GM12872 (cell line): ENCODE measurements at regions not wholly inside any gene's neighbourhood (a gene's known extent, or its start where the extent isn't known, plus 50 kb on each side); places are given as distances from the start of the nearest gene placed in this dataset.

Experiments
- TF ChIP-seq, protein P1 (sequence below): IDR thresholded peaks from 3 replicates; pipeline ENCODE4 v1.5.1; 2011; ENCODE audit warnings: low read depth, mild to moderate bottlenecking, low read length, moderate library complexity; ENCODE audit not compliant: insufficient read depth

DNA sequence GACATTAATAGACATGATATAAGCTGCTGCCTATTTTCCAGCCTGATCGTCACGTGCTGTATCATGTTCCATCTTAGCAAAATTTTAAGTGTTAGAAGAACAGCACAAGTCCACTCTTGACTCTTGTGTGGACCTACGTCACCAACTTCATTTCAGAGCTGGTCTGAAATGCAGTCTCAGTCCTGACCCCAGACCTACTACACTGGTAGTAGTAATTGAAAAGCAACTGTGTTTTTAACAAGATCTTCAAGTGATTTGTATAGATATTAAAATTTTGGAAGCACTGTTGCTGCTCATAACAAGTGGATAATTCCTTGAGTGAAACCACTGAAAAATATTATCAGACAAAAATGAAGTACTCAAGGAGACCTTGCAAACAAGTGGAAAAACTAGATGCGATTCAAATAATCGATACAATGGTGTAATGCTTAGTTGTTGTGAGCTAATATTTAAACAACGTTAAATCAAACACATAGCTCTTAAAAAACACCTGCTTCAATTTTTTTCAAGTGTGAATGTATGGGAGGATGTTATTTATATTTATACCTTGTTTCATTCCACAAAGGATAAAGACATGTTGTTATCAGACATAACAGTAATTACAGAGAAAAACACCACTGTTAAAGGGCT, 110.9 kb upstream of the JAG1 start:
- TF ChIP-seq, protein P1, sequence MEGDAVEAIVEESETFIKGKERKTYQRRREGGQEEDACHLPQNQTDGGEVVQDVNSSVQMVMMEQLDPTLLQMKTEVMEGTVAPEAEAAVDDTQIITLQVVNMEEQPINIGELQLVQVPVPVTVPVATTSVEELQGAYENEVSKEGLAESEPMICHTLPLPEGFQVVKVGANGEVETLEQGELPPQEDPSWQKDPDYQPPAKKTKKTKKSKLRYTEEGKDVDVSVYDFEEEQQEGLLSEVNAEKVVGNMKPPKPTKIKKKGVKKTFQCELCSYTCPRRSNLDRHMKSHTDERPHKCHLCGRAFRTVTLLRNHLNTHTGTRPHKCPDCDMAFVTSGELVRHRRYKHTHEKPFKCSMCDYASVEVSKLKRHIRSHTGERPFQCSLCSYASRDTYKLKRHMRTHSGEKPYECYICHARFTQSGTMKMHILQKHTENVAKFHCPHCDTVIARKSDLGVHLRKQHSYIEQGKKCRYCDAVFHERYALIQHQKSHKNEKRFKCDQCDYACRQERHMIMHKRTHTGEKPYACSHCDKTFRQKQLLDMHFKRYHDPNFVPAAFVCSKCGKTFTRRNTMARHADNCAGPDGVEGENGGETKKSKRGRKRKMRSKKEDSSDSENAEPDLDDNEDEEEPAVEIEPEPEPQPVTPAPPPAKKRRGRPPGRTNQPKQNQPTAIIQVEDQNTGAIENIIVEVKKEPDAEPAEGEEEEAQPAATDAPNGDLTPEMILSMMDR: no peak

DNA sequence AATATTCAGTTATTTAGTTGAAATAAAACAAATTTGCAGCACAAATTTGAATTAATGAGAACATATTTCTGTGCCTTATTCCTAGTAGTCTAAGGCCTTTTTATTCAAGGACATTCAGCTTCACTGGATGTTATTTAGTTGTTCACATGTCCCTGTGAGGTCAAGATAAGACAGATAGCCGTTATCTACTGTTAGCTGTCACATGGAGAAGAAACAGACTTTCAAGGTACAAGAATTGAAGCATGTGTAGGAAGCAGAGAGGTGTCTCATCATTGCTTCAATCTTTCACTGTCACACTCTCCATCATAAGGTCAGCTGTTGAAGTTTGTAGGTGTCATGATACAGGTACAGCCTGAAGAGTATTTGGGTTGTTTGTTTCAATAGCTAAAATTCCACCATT, 112.9 kb upstream of the JAG1 start:
- TF ChIP-seq, protein P1: no peak

DNA sequence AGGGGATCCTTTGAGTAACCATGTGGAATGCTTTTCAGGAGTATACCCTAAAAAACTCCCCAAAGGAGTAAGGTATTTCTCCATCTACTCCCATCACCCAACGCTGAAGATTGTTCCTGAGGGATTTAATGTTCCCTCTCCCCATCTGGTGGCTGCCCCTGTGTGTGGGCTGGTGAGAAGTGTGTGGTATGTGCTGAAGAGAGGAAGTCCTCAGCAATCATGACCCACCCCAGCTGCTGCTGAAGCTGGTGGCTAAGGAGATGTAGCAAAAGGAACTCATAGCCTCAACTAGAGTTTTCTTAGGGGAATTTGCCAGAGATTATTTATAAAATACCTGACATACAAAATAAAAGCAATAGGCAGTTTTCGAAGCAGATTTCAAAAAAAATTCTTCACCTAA, 114.3 kb upstream of the JAG1 start:
- TF ChIP-seq, protein P1: no peak

DNA sequence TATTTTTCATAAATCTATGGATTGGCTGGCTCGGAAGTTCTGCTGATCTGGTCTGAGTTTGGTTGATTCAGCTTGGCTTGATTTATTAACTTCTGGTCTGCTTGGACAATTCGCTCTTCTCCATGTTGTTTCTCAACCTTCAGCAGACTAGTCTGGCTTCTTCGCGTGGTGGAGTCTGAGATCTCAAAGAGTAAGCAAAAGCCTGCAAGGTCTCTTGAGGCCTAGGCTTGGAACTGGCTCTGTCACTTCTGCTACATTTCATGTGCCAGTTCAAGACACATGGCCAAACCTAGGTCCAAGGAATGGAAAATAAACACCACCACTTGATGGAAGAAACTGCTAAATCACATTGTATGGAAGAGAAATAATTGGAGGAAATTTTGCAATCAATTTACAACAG, 115.1 kb upstream of the JAG1 start:
- TF ChIP-seq, protein P1: no peak

DNA sequence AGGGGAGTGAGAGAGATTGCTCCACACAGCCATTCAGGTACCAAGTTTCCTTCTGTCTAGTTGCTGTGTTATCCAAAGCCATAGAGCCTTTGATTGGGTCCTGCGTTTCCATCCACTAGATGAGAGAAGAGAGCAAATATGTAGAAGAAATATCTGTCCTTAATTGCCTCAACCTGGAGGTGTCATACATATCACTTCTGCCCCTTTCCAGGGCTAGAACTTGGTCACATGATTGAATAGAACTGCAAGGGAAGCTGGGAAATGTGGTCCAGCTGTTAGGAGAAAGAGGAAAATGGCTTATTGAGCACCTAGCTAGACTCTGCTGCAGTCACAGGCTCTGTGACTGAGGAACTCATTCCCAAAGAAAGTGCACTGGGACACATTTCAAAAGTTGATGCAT, 115.6 kb upstream of the JAG1 start:
- TF ChIP-seq, protein P1: no peak

DNA sequence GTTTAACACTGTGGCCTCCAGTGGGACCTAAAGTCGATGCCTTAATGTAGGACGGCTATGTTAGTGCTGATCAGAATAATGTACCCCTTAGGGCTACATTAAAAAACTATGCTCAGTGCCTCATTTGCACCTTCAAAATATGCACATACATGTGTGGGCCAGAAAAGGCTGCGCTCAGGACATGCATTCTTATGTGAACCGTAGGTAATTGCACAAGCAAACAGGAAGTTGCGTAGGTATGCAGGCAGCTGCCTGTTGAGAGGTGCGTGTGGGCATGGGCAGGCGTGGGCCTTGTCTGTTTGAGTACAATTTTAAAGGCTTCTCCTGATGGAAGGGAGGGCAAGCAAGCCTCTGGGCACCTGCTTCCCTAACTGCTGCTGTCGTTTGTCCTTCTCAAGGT, 116.2 kb upstream of the JAG1 start:
- TF ChIP-seq, protein P1: no peak

DNA sequence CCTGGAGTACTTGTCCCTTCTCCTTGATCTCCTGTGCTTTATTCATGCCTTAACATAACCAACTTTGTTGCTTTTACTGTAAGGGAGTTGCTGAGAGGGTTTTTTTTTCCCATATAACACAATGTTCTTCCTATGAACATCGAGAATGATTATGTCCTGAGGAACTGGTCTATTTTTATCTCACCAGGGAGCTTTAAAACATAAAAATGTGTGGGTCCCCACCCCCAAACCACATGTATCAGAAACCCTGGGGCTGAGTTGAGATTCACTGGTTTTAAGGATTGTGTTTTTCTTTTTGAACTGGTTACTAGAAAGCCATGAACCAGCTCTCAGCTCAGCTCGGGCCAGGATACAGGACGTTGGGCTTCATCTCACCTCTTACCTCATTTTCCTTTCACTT, 118.5 kb upstream of the JAG1 start:
- TF ChIP-seq, protein P1: no peak
